ENCODE measurements at regions not wholly inside any gene's neighbourhood (a gene's known extent, or its start where the extent isn't known, plus 50 kb on each side); places are given as distances from the start of the nearest gene placed in this dataset.

GRCh38 chr2:104668631-104669030 is 185.3 kb upstream of the POU3F3 start:
- H3K4me2 ChIP-seq (ENCODE audit: low read length) = no peak overlapping the region
- no peak overlapping the region for H3K4me3 ChIP-seq (ENCODE audit: low read length)
- no peak overlapping the region for H3K27ac ChIP-seq (ENCODE audit: low read length)
- no peak overlapping the region for H2AFZ ChIP-seq (ENCODE audit: low read depth, low read length)
- no peaks in the 10 kb centered on the region for H3K9me3 ChIP-seq (ENCODE audit: low read length)
- H3K9ac ChIP-seq (ENCODE audit: low read length) = no peak overlapping the region
- no peaks in the 10 kb centered on the region for H3K27me3 ChIP-seq (ENCODE audit: insufficient read depth, low read depth, low read length)
- TF ChIP-seq MXI1 (conservative IDR thresholded peaks at IDR 0.05; ENCODE audit: poor library complexity, severe bottlenecking) (no peak), EP300 (conservative IDR thresholded peaks at IDR 0.05; ENCODE audit: poor library complexity, severe bottlenecking) (no peak), SMC3 (conservative IDR thresholded peaks at IDR 0.05; ENCODE audit: poor library complexity) (no peak), RAD21 (conservative IDR thresholded peaks at IDR 0.05) (no peak), POLR2AphosphoS5 (IDR thresholded peaks at IDR 0.05) (no peak), REST (IDR thresholded peaks at IDR 0.05; ENCODE audit: borderline replicate concordance) (no peak), EZH2 (IDR thresholded peaks at IDR 0.05; ENCODE audit: borderline replicate concordance, insufficient read depth, low read length, poor library complexity, severe bottlenecking) (no peak), TAF1 (IDR thresholded peaks at IDR 0.05; ENCODE audit: low read depth) (no peak)
- TF ChIP-seq, protein P1, sequence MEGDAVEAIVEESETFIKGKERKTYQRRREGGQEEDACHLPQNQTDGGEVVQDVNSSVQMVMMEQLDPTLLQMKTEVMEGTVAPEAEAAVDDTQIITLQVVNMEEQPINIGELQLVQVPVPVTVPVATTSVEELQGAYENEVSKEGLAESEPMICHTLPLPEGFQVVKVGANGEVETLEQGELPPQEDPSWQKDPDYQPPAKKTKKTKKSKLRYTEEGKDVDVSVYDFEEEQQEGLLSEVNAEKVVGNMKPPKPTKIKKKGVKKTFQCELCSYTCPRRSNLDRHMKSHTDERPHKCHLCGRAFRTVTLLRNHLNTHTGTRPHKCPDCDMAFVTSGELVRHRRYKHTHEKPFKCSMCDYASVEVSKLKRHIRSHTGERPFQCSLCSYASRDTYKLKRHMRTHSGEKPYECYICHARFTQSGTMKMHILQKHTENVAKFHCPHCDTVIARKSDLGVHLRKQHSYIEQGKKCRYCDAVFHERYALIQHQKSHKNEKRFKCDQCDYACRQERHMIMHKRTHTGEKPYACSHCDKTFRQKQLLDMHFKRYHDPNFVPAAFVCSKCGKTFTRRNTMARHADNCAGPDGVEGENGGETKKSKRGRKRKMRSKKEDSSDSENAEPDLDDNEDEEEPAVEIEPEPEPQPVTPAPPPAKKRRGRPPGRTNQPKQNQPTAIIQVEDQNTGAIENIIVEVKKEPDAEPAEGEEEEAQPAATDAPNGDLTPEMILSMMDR (IDR thresholded peaks at IDR 0.05; ENCODE audit: poor library complexity, severe bottlenecking) = no peak
- H3K9me2 ChIP-seq (ENCODE audit: insufficient read depth, low read length) = no peaks in the 10 kb centered on the region
- H3K79me2 ChIP-seq (replicated peaks; ENCODE audit: insufficient read depth, low read length) = no peaks in the 10 kb centered on the region
- no peaks in the 10 kb centered on the region for H3K36me3 ChIP-seq (ENCODE audit: insufficient read depth, low read length)
- H3F3A ChIP-seq (ENCODE audit: insufficient read depth, low read length, poor library complexity, severe bottlenecking) = no peaks in the 10 kb centered on the region
- H4K20me1 ChIP-seq (ENCODE audit: insufficient read depth) = no peaks in the 10 kb centered on the region

DNA sequence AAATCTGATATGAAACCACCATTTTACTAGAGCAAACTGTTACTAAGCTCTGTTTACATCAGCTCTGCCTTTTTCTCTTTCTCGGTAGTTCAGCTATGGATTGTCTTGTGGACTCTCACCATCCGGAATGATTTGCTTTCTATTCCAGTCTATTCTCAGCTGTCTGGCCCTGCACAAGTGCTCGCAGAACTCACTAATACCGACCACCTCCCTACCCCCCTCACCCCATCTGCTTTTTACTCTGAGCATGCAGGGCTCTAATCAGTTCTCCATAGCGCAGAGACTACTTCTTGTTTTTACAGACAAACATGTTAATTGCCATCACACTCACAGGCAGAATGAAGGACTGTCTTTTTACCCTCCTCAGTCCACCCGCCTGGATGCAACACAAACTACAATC is 180.7 kb upstream of the POU3F3 start:
- Histone ChIP-seq H3K36me3 (ENCODE audit: insufficient read depth, low read length) (no peaks in the 10 kb centered on the region), H3F3A (ENCODE audit: insufficient read depth, low read length, poor library complexity, severe bottlenecking) (no peaks in the 10 kb centered on the region), H3K27me3 (ENCODE audit: insufficient read depth, low read depth, low read length) (no peaks in the 10 kb centered on the region), H3K27ac (ENCODE audit: low read length) (no peak overlapping the region), H3K9me3 (ENCODE audit: low read length) (no peaks in the 10 kb centered on the region), H2AFZ (ENCODE audit: low read depth, low read length) (no peak overlapping the region), H4K20me1 (ENCODE audit: insufficient read depth) (no peaks in the 10 kb centered on the region), H3K4me3 (ENCODE audit: low read length) (no peak overlapping the region), H3K9me2 (ENCODE audit: insufficient read depth, low read length) (no peaks in the 10 kb centered on the region), H3K9ac (ENCODE audit: low read length) (no peak overlapping the region), H3K4me2 (ENCODE audit: low read length) (no peak overlapping the region), H3K79me2 (replicated peaks; ENCODE audit: insufficient read depth, low read length) (no peaks in the 10 kb centered on the region)
- TF ChIP-seq TAF1 (IDR thresholded peaks at IDR 0.05; ENCODE audit: low read depth) (no peak), EP300 (conservative IDR thresholded peaks at IDR 0.05; ENCODE audit: poor library complexity, severe bottlenecking) (no peak), POLR2AphosphoS5 (IDR thresholded peaks at IDR 0.05) (no peak), RAD21 (conservative IDR thresholded peaks at IDR 0.05) (no peak), EZH2 (IDR thresholded peaks at IDR 0.05; ENCODE audit: borderline replicate concordance, insufficient read depth, low read length, poor library complexity, severe bottlenecking) (no peak), SMC3 (conservative IDR thresholded peaks at IDR 0.05; ENCODE audit: poor library complexity) (no peak), MXI1 (conservative IDR thresholded peaks at IDR 0.05; ENCODE audit: poor library complexity, severe bottlenecking) (no peak), REST (IDR thresholded peaks at IDR 0.05; ENCODE audit: borderline replicate concordance) (no peak)
- TF ChIP-seq, protein P1 (IDR thresholded peaks at IDR 0.05; ENCODE audit: poor library complexity, severe bottlenecking) = no peak
